ENCODE measurements at regions not wholly inside any gene's neighbourhood (a gene's known extent, or its start where the extent isn't known, plus 50 kb on each side); places are given as distances from the start of the nearest gene placed in this dataset.

GRCh38 chr6:18664401-18664800, 277.3 kb downstream of the RNF144B start:
- RAD21 ChIA-PET (ENCODE audit: unreplicated experiment) = no interaction called here
- Histone ChIP-seq H3K27ac (ENCODE audit: control insufficient read depth, insufficient read depth) (no peak overlapping the region), H3K4me1 (ENCODE audit: control insufficient read depth, insufficient read depth, low read length) (no peaks in the 10 kb centered on the region), H3K36me3 (ENCODE audit: control insufficient read depth in 2 of 2, insufficient read depth in 2 of 2, low read length in 1 of 2) (no peaks in the 10 kb centered on the region), H3K4me2 (ENCODE audit: control insufficient read depth, insufficient read depth) (no peak overlapping the region), H2AFZ (ENCODE audit: control insufficient read depth, low read depth, low read length) (no peak overlapping the region), H3K9me3 (replicated peaks; ENCODE audit: control insufficient read depth, insufficient read depth, low read length) (no peaks in the 10 kb centered on the region), H4K20me1 (ENCODE audit: control insufficient read depth, insufficient read depth) (no peaks in the 10 kb centered on the region), H3K79me2 (ENCODE audit: control insufficient read depth, insufficient read depth, low read length) (no peaks in the 10 kb centered on the region), H3K4me3 (no peak overlapping the region), H3K27me3 (replicated peaks in 1 of 2; ENCODE audit: control insufficient read depth in 2 of 2, insufficient read depth in 2 of 2, low read length in 1 of 2) (no peaks in the 10 kb centered on the region), H3K9ac (ENCODE audit: control insufficient read depth, insufficient read depth, low read length) (no peak overlapping the region)
- no TSS peak for BruUV-seq (replicated peaks)
- TF ChIP-seq ESRRA (IDR thresholded peaks at IDR 0.05; ENCODE audit: low read length) (no peak), NFIC (IDR thresholded peaks at IDR 0.05; ENCODE audit: low read depth, low read length) (no peak), YBX1 (IDR thresholded peaks at IDR 0.05) (no peak), CHD4 (IDR thresholded peaks at IDR 0.05) (no peak), TAF1 (IDR thresholded peaks at IDR 0.05; ENCODE audit: borderline replicate concordance, low read depth, low read length) (no peak)
- intact Hi-C loops (cut with micrococcal nuclease; ENCODE audit: unreplicated experiment) = no loop called here
- no peak for ATAC-seq
- SMC1A ChIA-PET (ENCODE audit: uncharacterized antibody, unreplicated experiment) = no interaction called here
- CTCF ChIA-PET = interaction anchor here (0.8 kb wide), 1 partner anchor 9 kb away, joined by 3 read pairs; no protein-coding TSS in a partner anchor
- 24% methylated on average over 5 of the region's 5 CpGs for WGBS (ENCODE audit: insufficient coverage, insufficient replicate concordance, low lambda C conversion rate, missing lambda C conversion rate)
- in situ Hi-C loops (cut with MboI) = no loop called here
- POLR2A ChIA-PET = no interaction called here
- no peak for FAIRE-seq
- no peak for DNase-seq (ENCODE audit: low read depth, low spot score)

GRCh38 chr6:18667612-18668011, 280.5 kb downstream of the RNF144B start:
- no peaks in the 10 kb centered on the region for H4K20me1 ChIP-seq (ENCODE audit: control insufficient read depth, insufficient read depth)
- BruUV-seq (replicated peaks) = no TSS peak
- H3K27ac ChIP-seq (ENCODE audit: control insufficient read depth, insufficient read depth) = no peak overlapping the region
- WGBS (ENCODE audit: insufficient coverage, insufficient replicate concordance, low lambda C conversion rate, missing lambda C conversion rate) = 0% methylated on average over 2 of the region's 2 CpGs
- ATAC-seq (no peak), FAIRE-seq (no peak), DNase-seq (ENCODE audit: low read depth, low spot score) (no peak)
- ChIA-PET POLR2A (no interaction called here), SMC1A (ENCODE audit: uncharacterized antibody, unreplicated experiment) (no interaction called here), CTCF (no interaction called here), RAD21 (ENCODE audit: unreplicated experiment) (no interaction called here)
- no peak overlapping the region for H3K4me3 ChIP-seq
- H3K9me3 ChIP-seq (replicated peaks; ENCODE audit: control insufficient read depth, insufficient read depth, low read length) = no peaks in the 10 kb centered on the region
- H3K36me3 ChIP-seq (ENCODE audit: control insufficient read depth in 2 of 2, insufficient read depth in 2 of 2, low read length in 1 of 2) = no peaks in the 10 kb centered on the region
- no peaks in the 10 kb centered on the region for H3K79me2 ChIP-seq (ENCODE audit: control insufficient read depth, insufficient read depth, low read length)
- H3K9ac ChIP-seq (ENCODE audit: control insufficient read depth, insufficient read depth, low read length) = no peak overlapping the region
- H3K27me3 ChIP-seq (replicated peaks in 1 of 2; ENCODE audit: control insufficient read depth in 2 of 2, insufficient read depth in 2 of 2, low read length in 1 of 2) = no peaks in the 10 kb centered on the region
- H3K4me1 ChIP-seq (ENCODE audit: control insufficient read depth, insufficient read depth, low read length) = no peaks in the 10 kb centered on the region
- intact Hi-C loops (cut with micrococcal nuclease; ENCODE audit: unreplicated experiment) = no loop called here
- in situ Hi-C loops (cut with MboI) = no loop called here
- H2AFZ ChIP-seq (ENCODE audit: control insufficient read depth, low read depth, low read length) = no peak overlapping the region
- H3K4me2 ChIP-seq (ENCODE audit: control insufficient read depth, insufficient read depth) = no peak overlapping the region
- TF ChIP-seq SMAD5 (IDR thresholded peaks at IDR 0.05; ENCODE audit: low read depth) = no peak
- TF ChIP-seq RELA (IDR thresholded peaks at IDR 0.05; ENCODE audit: borderline replicate concordance, partially characterized antibody) = no peak
- TF ChIP-seq TCF3 (IDR thresholded peaks at IDR 0.05; ENCODE audit: borderline replicate concordance, insufficient read depth, low read depth, low read length) = no peak
- TF ChIP-seq RELB (IDR thresholded peaks at IDR 0.05; ENCODE audit: low read depth) = no peak
- TF ChIP-seq LARP7 (IDR thresholded peaks at IDR 0.05) = no peak
- no peak for TF ChIP-seq SREBF1 (IDR thresholded peaks at IDR 0.05; ENCODE audit: low read length)
- no peak for TF ChIP-seq EED (IDR thresholded peaks at IDR 0.05; ENCODE audit: low read depth)
- TF ChIP-seq EP300 (IDR thresholded peaks at IDR 0.05; ENCODE audit: borderline replicate concordance in 1 of 2, control insufficient read depth in 1 of 2, low read depth in 2 of 2, low read length in 2 of 2) = no peak
- TF ChIP-seq ZNF622 (IDR thresholded peaks at IDR 0.05) = no peak
- TF ChIP-seq, protein P1, sequence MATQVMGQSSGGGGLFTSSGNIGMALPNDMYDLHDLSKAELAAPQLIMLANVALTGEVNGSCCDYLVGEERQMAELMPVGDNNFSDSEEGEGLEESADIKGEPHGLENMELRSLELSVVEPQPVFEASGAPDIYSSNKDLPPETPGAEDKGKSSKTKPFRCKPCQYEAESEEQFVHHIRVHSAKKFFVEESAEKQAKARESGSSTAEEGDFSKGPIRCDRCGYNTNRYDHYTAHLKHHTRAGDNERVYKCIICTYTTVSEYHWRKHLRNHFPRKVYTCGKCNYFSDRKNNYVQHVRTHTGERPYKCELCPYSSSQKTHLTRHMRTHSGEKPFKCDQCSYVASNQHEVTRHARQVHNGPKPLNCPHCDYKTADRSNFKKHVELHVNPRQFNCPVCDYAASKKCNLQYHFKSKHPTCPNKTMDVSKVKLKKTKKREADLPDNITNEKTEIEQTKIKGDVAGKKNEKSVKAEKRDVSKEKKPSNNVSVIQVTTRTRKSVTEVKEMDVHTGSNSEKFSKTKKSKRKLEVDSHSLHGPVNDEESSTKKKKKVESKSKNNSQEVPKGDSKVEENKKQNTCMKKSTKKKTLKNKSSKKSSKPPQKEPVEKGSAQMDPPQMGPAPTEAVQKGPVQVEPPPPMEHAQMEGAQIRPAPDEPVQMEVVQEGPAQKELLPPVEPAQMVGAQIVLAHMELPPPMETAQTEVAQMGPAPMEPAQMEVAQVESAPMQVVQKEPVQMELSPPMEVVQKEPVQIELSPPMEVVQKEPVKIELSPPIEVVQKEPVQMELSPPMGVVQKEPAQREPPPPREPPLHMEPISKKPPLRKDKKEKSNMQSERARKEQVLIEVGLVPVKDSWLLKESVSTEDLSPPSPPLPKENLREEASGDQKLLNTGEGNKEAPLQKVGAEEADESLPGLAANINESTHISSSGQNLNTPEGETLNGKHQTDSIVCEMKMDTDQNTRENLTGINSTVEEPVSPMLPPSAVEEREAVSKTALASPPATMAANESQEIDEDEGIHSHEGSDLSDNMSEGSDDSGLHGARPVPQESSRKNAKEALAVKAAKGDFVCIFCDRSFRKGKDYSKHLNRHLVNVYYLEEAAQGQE (IDR thresholded peaks at IDR 0.05; ENCODE audit: low read depth, low read length) = no peak
- TF ChIP-seq SMARCA5 (IDR thresholded peaks at IDR 0.05) = no peak
- TF ChIP-seq CREB1 (IDR thresholded peaks at IDR 0.05; ENCODE audit: low read depth) = no peak

All from GM12878 (cell line).